DND-41 (cell line): ENCODE measurements at regions not wholly inside any gene's neighbourhood (a gene's known extent, or its start where the extent isn't known, plus 50 kb on each side); places are given as distances from the start of the nearest gene placed in this dataset.

Experiments
- EZH2 ChIP-seq: IDR thresholded peaks from 3 replicates; pipeline ENCODE4 v1.6.1; 2012; ENCODE audit warnings: borderline replicate concordance, low read depth, mild to moderate bottlenecking, moderate library complexity, low read length, inconsistent platforms; ENCODE audit not compliant: severe bottlenecking
- TF ChIP-seq, protein P1 (sequence below): IDR thresholded peaks from 2 replicates; pipeline ENCODE4 v1.5.1; 2012; ENCODE audit warnings: borderline replicate concordance, low read length, moderate library complexity, mild to moderate bottlenecking; ENCODE audit not compliant: poor library complexity, severe bottlenecking; ENCODE audit errors: extremely low read depth

GRCh38 chr2:204282081-204282480 is 263.2 kb upstream of the PARD3B start:
- TF ChIP-seq, protein P1, sequence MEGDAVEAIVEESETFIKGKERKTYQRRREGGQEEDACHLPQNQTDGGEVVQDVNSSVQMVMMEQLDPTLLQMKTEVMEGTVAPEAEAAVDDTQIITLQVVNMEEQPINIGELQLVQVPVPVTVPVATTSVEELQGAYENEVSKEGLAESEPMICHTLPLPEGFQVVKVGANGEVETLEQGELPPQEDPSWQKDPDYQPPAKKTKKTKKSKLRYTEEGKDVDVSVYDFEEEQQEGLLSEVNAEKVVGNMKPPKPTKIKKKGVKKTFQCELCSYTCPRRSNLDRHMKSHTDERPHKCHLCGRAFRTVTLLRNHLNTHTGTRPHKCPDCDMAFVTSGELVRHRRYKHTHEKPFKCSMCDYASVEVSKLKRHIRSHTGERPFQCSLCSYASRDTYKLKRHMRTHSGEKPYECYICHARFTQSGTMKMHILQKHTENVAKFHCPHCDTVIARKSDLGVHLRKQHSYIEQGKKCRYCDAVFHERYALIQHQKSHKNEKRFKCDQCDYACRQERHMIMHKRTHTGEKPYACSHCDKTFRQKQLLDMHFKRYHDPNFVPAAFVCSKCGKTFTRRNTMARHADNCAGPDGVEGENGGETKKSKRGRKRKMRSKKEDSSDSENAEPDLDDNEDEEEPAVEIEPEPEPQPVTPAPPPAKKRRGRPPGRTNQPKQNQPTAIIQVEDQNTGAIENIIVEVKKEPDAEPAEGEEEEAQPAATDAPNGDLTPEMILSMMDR: no peak
- TF ChIP-seq EZH2: no peak
